GM23248 (cell line): ENCODE measurements at regions not wholly inside any gene's neighbourhood (a gene's known extent, or its start where the extent isn't known, plus 50 kb on each side); places are given as distances from the start of the nearest gene placed in this dataset.

Experiments used
- DNase-seq: peaks from one replicate; pipeline ENCODE4 v3.0.0-alpha.2; 2015
- H2AFZ ChIP-seq: fragments of 200-600 bp; sonication (generic); 2 replicates; pipeline ENCODE4 v1.6.1; 2016; ENCODE audit warnings: antibody characterized with exemption
- H3F3A ChIP-seq: fragments of 200-600 bp; sonication (generic); 2 replicates; pipeline ENCODE4 v1.6.1; 2016; ENCODE audit warnings: mild to moderate bottlenecking, antibody characterized with exemption, mixed run types; ENCODE audit not compliant: insufficient read depth
- H3K27ac ChIP-seq: fragments of 200-600 bp; sonication (generic); 2 replicates; pipeline ENCODE4 v1.5.1; 2016; ENCODE audit warnings: mild to moderate bottlenecking
- H3K27me3 ChIP-seq: fragments of 200-600 bp; sonication (generic); replicated peaks from 2 replicates; pipeline ENCODE4 v1.6.1; 2016; ENCODE audit warnings: mild to moderate bottlenecking; ENCODE audit not compliant: insufficient read depth
- H3K36me3 ChIP-seq: fragments of 200-600 bp; sonication (generic); 2 replicates; pipeline ENCODE4 v1.6.1; 2016; ENCODE audit warnings: low read depth, mild to moderate bottlenecking
- H3K4me1 ChIP-seq: fragments of 200-600 bp; sonication (generic); 2 replicates; pipeline ENCODE4 v1.6.1; 2016; ENCODE audit warnings: mild to moderate bottlenecking; ENCODE audit not compliant: insufficient read depth
- H3K4me2 ChIP-seq: fragments of 200-600 bp; sonication (generic); one replicate; pipeline ENCODE4 v1.6.1; 2016; ENCODE audit warnings: mild to moderate bottlenecking; ENCODE audit not compliant: unreplicated experiment
- H3K4me3 ChIP-seq: fragments of 200-600 bp; sonication (generic); 2 replicates; pipeline ENCODE4 v1.5.1; 2016; ENCODE audit warnings: mild to moderate bottlenecking
- H3K79me2 ChIP-seq: fragments of 200-600 bp; sonication (generic); 2 replicates; pipeline ENCODE4 v1.6.1; 2016; ENCODE audit warnings: mild to moderate bottlenecking; ENCODE audit not compliant: insufficient read depth
- H3K9ac ChIP-seq: fragments of 200-600 bp; sonication (generic); 2 replicates; pipeline ENCODE4 v1.6.1; 2016; ENCODE audit warnings: mild to moderate bottlenecking
- H3K9me2 ChIP-seq: fragments of 200-600 bp; sonication (generic); 2 replicates; pipeline ENCODE4 v1.6.1; 2016; ENCODE audit warnings: mixed run types, mild to moderate bottlenecking, moderate library complexity; ENCODE audit not compliant: insufficient read depth
- H3K9me3 ChIP-seq: fragments of 200-600 bp; sonication (generic); one replicate; pipeline ENCODE4 v1.6.1; 2017; ENCODE audit warnings: low read depth
- H4K20me1 ChIP-seq: fragments of 200-600 bp; sonication (generic); 2 replicates; pipeline ENCODE4 v1.6.0; 2016; ENCODE audit not compliant: insufficient read depth
- EZH2 ChIP-seq: fragments of 200-600 bp; sonication (generic); IDR thresholded peaks from 2 replicates; pipeline ENCODE4 v1.6.1; 2018; ENCODE audit warnings: antibody characterized with exemption, mild to moderate bottlenecking; ENCODE audit not compliant: insufficient read depth, poor library complexity, severe bottlenecking
- EZH2phosphoT487 ChIP-seq: fragments of 200-600 bp; sonication (generic); IDR thresholded peaks from 2 replicates; pipeline ENCODE4 v1.6.1; 2018; ENCODE audit warnings: antibody characterized with exemption, moderate library complexity, mild to moderate bottlenecking, low read depth; ENCODE audit not compliant: insufficient read depth
- whole genome bisulfite sequencing, 2 experiments: methylation state at CpG; one replicate each; pipeline ENCODE4 v1.1.6; 2015 to 2017; ENCODE audit warnings: low lambda C conversion rate in 2 of 2, low coverage in 1 of 2; ENCODE audit errors: missing lambda C conversion rate in 2 of 2; 5-methylcytosine and 5-hydroxymethylcytosine counted together
- in situ Hi-C: fragments of 300-500 bp; cut with MboI; formaldehyde crosslinking; loops from 2 replicates; pipeline ENCODE4 v1.15.0; 2020

DNA sequence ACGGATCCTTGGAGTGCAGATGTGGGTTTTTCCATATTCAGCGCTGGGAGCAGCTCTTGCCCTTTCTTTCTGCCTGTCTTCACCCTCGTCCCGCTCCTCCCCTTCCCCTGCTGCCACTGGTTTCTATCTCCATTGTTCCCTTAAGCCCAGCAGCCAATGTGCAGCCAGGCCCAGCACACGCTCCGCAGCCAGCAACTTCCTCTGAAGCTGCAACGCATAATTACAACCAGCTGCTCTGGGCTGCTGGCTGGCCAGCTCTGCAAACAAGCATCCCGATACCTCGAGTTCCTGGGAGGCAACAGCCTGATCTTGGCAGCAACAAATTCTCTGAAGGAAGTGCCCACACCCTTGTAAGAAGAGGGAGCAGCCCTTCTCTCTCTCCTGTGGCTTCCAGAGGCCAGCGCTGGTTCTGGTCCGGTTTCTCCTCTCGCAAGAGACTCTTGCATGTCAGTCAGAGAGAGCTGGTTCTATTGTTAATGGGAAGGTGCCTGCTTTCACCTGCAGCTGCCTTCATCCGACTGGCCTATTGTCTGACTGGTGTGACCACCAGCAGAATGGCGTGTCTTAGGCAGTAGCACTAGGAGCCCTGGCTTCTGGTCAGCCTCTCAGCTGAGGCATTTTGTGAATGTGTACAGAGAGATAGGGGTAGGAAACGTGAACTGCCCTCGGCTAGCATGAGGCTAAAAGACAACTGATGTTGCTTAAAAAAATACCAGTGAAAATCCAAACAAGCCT, 83.8 kb upstream of the MAML3 start:
- Histone ChIP-seq H3K9ac (peak overlapping the region; percentile 75), H3F3A (peaks cover 18% of the 10 kb centered on the region)
- 1 to 2% methylated on average over 16 of the region's 16 CpGs for WGBS, 2 experiments

DNA sequence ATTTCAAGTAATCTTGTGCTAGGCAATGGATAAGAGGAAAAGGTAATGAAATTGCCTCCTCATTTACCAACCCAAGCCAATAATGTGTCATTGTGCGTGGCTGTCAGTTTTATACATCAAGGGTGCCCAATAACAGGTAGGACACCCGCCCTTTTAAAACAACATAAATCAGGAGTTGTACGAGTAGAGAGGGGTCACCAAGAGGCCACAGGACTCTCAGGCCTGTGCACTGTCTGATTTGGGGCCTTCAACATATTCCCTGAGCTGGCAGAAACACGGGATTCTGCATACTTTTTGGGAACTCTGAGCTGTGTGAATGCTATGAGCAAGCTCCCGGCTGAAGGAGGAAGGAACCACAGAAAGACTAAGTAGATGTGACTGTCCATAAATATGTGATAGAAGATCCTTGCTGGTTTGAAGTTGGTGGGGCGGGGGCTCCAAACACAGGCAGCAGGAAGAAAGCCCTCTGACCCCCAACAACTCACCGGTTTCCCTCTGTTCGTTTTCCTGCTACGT, 82.7 kb upstream of the MAML3 start:
- H3K4me1 ChIP-seq = peaks cover 31% of the 10 kb centered on the region
- peak overlapping the region; percentile 86 for H3K4me2 ChIP-seq
- peak overlapping the region; percentile 91 for H3K27ac ChIP-seq
- peak overlapping the region; percentile 75 for H3K9ac ChIP-seq
- no peaks in the 10 kb centered on the region for H4K20me1 ChIP-seq
- peak; percentile 52 for DNase-seq
- 0 out of 2 replicates have a peak overlapping the region, but pooled peaks have one; percentile 61 for H3K4me3 ChIP-seq
- no peaks in the 10 kb centered on the region for H3K9me3 ChIP-seq
- H3K79me2 ChIP-seq = no peaks in the 10 kb centered on the region
- in situ Hi-C loops = no loop called here
- peak overlapping the region; percentile 75 for H2AFZ ChIP-seq
- H3K36me3 ChIP-seq = no peaks in the 10 kb centered on the region
- no peaks in the 10 kb centered on the region for H3K27me3 ChIP-seq
- no peaks in the 10 kb centered on the region for H3K9me2 ChIP-seq
- H3F3A ChIP-seq = peaks cover 18% of the 10 kb centered on the region
- 70 to 73% methylated on average over 9 of the region's 9 CpGs for WGBS, 2 experiments
- TF ChIP-seq EZH2phosphoT487 (no peak), EZH2 (no peak)

More for the DNA sequence above, 83.8 kb upstream of the MAML3 start:
- H4K20me1 ChIP-seq = no peaks in the 10 kb centered on the region
- H2AFZ ChIP-seq = peak overlapping the region; percentile 75
- peaks cover 31% of the 10 kb centered on the region for H3K4me1 ChIP-seq
- H3K27ac ChIP-seq = peak overlapping the region; percentile 91
- no peaks in the 10 kb centered on the region for H3K27me3 ChIP-seq
- H3K9me2 ChIP-seq = no peaks in the 10 kb centered on the region
- peak overlapping the region; percentile 86 for H3K4me2 ChIP-seq
- H3K79me2 ChIP-seq = no peaks in the 10 kb centered on the region
- peak overlapping the region; percentile 61 for H3K4me3 ChIP-seq
- TF ChIP-seq EZH2 = no peak
- no peak for TF ChIP-seq EZH2phosphoT487
- H3K36me3 ChIP-seq = no peaks in the 10 kb centered on the region
- no peaks in the 10 kb centered on the region for H3K9me3 ChIP-seq
- DNase-seq = peak; percentile 95
- in situ Hi-C loops = no loop called here

DNA sequence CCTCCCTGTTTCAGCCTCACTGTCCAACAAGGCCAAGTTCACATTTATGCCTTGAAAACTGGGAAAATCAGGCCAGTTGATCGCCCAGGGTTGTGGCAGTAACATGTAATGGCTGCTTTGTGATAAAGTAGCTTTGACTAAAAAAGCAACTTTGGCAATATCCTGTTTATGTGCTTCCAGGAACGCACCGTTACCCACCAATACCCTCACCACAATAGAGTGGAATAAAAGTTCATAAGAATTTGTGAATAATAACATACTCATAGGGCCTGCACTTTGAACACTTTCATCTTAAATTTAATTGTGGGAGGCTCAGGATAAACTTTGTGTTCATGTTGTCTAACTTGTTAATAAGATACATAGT, 80.7 kb upstream of the MAML3 start:
- Histone ChIP-seq H3K79me2 (no peaks in the 10 kb centered on the region), H3K9ac (no peak overlapping the region), H3K36me3 (no peaks in the 10 kb centered on the region), H4K20me1 (no peaks in the 10 kb centered on the region), H3K4me2 (no peak overlapping the region), H3K9me3 (no peaks in the 10 kb centered on the region), H3K9me2 (no peaks in the 10 kb centered on the region), H2AFZ (no peak overlapping the region), H3K27ac (no peak overlapping the region), H3K4me3 (no peak overlapping the region), H3K4me1 (peaks cover 31% of the 10 kb centered on the region), H3F3A (peaks cover 18% of the 10 kb centered on the region), H3K27me3 (no peaks in the 10 kb centered on the region)
- 98% methylated on average over 3 of the region's 3 CpGs for WGBS, 2 experiments
- in situ Hi-C loops = no loop called here
- DNase-seq = no peak
- TF ChIP-seq EZH2phosphoT487 (no peak), EZH2 (no peak)

DNA sequence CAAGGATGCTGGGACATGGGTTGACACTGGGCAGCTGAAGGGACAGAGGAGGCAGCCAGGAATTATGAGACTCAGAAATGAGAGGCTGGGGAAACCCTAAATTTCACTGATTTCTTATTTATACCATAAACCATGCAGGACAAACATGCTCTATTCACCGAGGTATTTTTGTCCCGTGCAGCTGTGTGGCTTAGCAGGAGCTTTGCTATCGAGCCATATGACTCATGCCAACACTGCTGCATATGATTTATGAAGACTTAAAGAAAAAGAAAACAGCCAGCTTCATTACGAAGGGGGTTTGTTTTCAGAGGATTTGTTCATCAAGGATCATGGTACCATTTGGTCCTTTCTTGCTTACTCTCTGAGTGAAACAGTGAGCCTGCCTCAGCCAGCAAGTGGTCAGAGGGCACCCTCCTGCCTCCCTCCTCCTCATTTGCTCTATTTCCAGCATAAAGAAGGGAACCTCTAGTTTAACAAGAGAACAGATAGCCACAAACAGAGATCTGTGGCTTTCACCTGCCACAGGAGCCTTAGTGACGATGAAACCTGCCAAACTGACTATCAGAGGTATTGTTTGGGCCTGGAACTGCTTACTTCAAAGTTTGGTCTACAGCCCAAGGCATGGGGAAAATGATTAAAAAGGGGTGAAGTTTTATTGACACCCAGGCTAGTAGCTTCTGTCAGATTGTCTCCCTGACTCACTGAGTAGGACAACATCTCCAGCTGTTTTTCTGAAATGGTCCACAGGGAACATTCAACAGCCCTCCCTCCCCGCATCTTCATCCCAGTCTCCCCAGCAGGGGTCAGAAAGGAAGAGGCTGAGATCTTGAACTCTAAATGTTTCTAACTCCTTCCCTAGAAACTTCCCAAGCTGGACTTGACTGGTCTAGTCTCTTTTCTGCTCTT, 80.1 kb upstream of the MAML3 start:
- peak overlapping the region; percentile 16; the same call in 1 of the 2 replicates for H2AFZ ChIP-seq
- H3F3A ChIP-seq = peaks cover 18% of the 10 kb centered on the region
- peaks cover 29% of the 10 kb centered on the region for H3K4me1 ChIP-seq
- no peaks in the 10 kb centered on the region for H3K79me2 ChIP-seq
- no peak overlapping the region for H3K4me3 ChIP-seq
- TF ChIP-seq EZH2phosphoT487 = no peak
- TF ChIP-seq EZH2 = no peak
- H3K27me3 ChIP-seq = no peaks in the 10 kb centered on the region
- H3K9ac ChIP-seq = no peak overlapping the region
- H3K9me2 ChIP-seq = no peaks in the 10 kb centered on the region
- H4K20me1 ChIP-seq = no peaks in the 10 kb centered on the region
- H3K4me2 ChIP-seq = no peak overlapping the region
- in situ Hi-C loops = no loop called here
- peak; percentile 70 for DNase-seq
- H3K9me3 ChIP-seq = no peaks in the 10 kb centered on the region
- no peaks in the 10 kb centered on the region for H3K36me3 ChIP-seq
- H3K27ac ChIP-seq = no peak overlapping the region
- 60 to 67% methylated on average over 6 of the region's 6 CpGs for WGBS, 2 experiments
